Sigmoid colon (tissue), 4 donors: ENCODE measurements at regions not wholly inside any gene's neighbourhood (a gene's known extent, or its start where the extent isn't known, plus 50 kb on each side); places are given as distances from the start of the nearest gene placed in this dataset.

Source experiments
- CTCF ChIP-seq, 4 experiments: fragments of 450-650 bp in 3 of 4; fragments of 200-600 bp in 1 of 4; IDR thresholded peaks; one replicate each; pipeline ENCODE4 v1.5.1; 2016 to 2019; ENCODE audit warnings: antibody characterized with exemption in 4 of 4, mild to moderate bottlenecking in 3 of 4, moderate library complexity in 2 of 4
- POLR2A ChIP-seq, 2 donors: fragments of 450-650 bp; IDR thresholded peaks; one replicate each; pipeline ENCODE4 v1.6.1; 2016; ENCODE audit warnings: antibody characterized with exemption in 2 of 2, mild to moderate bottlenecking in 2 of 2, moderate library complexity in 2 of 2
- POLR2AphosphoS5 ChIP-seq, 4 donors: sonication (generic); formaldehyde crosslinking; IDR thresholded peaks; one replicate each; pipeline ENCODE4 v1.6.1; 2017; ENCODE audit warnings: antibody characterized with exemption in 4 of 4

GRCh38 chr2:22290302-22290701, 1094.7 kb upstream of the KLHL29 start:
- TF ChIP-seq POLR2AphosphoS5 (IDR thresholded peaks at IDR 0.05) (no peak), CTCF (IDR thresholded peaks at IDR 0.05) (no peak), POLR2A (IDR thresholded peaks at IDR 0.05) (no peak)
